ENCODE measurements at regions not wholly inside any gene's neighbourhood (a gene's known extent, or its start where the extent isn't known, plus 50 kb on each side); places are given as distances from the start of the nearest gene placed in this dataset.

DNA sequence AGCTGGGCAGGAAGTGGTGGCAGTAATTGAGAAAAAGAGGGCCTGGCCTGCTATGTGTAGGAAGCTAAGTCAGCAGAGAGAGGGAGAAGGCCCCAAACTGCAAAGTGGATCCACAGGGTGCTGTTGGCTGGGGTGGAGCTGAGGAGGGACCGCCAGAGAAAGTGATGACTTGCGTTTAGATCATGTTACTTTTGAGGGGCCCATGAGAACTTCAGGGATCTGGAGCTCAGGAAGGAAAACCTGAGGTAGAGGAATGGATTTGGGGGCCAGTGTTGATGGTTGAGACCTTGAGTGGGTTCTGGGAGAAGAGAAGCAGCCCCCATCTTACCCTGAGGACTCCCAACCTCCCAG lies 155.5 kb downstream of the MRPL14 start:
- TF ChIP-seq POLR2A (IDR thresholded peaks at IDR 0.05): no peak
- TF ChIP-seq, protein P1, sequence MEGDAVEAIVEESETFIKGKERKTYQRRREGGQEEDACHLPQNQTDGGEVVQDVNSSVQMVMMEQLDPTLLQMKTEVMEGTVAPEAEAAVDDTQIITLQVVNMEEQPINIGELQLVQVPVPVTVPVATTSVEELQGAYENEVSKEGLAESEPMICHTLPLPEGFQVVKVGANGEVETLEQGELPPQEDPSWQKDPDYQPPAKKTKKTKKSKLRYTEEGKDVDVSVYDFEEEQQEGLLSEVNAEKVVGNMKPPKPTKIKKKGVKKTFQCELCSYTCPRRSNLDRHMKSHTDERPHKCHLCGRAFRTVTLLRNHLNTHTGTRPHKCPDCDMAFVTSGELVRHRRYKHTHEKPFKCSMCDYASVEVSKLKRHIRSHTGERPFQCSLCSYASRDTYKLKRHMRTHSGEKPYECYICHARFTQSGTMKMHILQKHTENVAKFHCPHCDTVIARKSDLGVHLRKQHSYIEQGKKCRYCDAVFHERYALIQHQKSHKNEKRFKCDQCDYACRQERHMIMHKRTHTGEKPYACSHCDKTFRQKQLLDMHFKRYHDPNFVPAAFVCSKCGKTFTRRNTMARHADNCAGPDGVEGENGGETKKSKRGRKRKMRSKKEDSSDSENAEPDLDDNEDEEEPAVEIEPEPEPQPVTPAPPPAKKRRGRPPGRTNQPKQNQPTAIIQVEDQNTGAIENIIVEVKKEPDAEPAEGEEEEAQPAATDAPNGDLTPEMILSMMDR (IDR thresholded peaks at IDR 0.05): no peak
